GM19463 (cell line): ENCODE measurements at regions not wholly inside any gene's neighbourhood (a gene's known extent, or its start where the extent isn't known, plus 50 kb on each side); places are given as distances from the start of the nearest gene placed in this dataset.
"Not testable (repeated sequence)": the region's sequence is repeated elsewhere in the genome, so short reads cannot be mapped to it uniquely, and the experiment has no call there.

Experiments used
- ATAC-seq: cut with Tn5 transposase; IDR thresholded peaks from one replicate; pipeline ENCODE4 v1.9.1; 2021; ENCODE audit warnings: mild to moderate bottlenecking, moderate library complexity; ENCODE audit not compliant: unreplicated experiment

- ATAC-seq = no peak
Observed at GRCh38 chr13:111575276-111575675, 254.8 kb downstream of the TEX29 start.

GRCh38 chr13:111575719-111576118 is 255.3 kb downstream of the TEX29 start:
- ATAC-seq = no peak

GRCh38 chr13:111577208-111577828 is 256.9 kb downstream of the TEX29 start:
- no peak for ATAC-seq

GRCh38 chr13:111577956-111578605 is 257.6 kb downstream of the TEX29 start:
- ATAC-seq = no peak

GRCh38 chr13:111584101-111584672 is 263.7 kb downstream of the TEX29 start:
- ATAC-seq = no peak

- no peak for ATAC-seq
Observed at GRCh38 chr13:111584870-111585269, 264.4 kb downstream of the TEX29 start.

GRCh38 chr13:111586291-111586690 is 265.8 kb downstream of the TEX29 start:
- no peak for ATAC-seq

- ATAC-seq = no peak
Observed at GRCh38 chr13:111587249-111587648, 266.8 kb downstream of the TEX29 start.

- ATAC-seq = no peak
Observed at GRCh38 chr13:111589321-111589720, 268.9 kb downstream of the TEX29 start.

GRCh38 chr13:111589992-111590391 is 269.6 kb downstream of the TEX29 start:
- ATAC-seq = no peak

GRCh38 chr13:111590796-111591195 is 270.4 kb downstream of the TEX29 start:
- no peak for ATAC-seq

DNA sequence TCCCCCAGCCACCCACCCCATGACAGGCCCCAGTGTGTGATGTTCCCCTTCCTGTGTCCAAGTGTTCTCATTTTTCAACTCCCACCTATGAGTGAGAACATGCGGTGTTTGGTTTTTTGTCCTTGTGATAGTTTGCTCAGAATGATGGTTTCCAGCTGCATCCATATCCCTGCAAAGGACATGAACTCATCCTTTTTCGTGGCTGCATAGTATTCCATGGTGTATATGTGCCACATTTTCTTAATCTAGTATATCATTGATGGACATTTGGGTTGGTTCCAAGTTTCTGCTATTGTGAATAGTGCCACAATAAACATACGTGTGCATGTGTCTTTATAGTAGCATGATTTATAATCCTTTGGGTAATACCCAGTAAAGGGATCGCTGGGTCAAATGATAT is 273.0 kb downstream of the TEX29 start:
- not testable (repeated sequence) for ATAC-seq

DNA sequence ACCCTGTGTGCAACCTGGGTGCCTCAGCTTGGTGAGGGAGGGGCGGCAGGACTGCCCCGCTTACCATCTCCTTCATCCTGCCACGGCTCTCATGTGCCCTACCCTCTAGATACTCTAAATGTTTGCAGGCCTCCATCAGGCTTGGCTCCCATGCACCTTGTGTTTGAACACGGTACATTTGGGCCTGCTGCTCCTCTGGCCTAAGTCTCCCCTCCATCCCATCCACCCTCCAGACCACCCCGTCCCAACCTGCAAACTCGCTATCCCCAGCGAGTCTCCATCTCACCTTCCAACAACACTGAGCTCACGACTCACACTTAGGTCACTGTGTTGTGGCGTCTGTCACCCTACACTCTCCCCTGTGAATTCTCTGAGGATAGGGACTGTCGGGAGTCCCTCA is 274.2 kb downstream of the TEX29 start:
- ATAC-seq = no peak

DNA sequence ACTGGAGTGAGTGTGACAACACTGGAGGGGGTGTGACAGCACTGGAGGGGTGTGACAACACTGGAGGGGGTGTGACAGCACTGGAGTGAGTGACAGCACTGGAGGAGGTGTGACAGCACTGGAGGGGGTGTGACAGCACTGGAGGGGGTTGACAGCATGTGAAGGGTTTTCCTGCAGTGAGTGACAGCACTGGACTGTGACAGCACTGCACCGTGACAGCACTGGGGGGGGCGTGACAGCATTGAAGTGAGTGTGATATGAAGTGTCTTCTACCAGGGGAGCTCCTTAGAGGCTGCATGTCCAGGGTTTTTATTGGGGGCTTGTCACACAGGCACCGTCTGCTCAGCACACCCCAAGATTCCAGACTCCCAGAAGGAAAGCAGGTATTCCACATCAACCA is 274.8 kb downstream of the TEX29 start:
- ATAC-seq = no peak

DNA sequence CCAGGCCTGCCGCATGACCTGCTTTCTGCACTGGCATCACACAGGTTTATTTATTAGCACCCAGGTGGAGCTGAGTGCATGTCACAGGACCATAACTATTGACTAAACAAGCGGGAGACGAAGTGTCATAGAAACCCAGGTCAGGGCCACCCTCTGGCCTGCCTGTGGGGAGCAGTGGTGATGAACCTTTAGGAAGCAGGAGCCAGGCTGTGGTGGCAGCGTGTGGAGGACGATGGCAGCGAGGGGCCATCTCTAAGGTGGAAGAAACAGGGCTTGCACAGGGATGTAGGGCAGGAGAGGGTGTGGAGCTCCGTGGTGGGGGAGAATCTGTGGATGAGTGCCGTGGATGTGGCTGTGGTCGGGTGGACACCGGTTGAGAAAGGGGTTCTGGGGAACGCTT is 275.3 kb downstream of the TEX29 start:
- no peak for ATAC-seq

GRCh38 chr13:111597191-111597611 is 276.8 kb downstream of the TEX29 start:
- no peak for ATAC-seq

DNA sequence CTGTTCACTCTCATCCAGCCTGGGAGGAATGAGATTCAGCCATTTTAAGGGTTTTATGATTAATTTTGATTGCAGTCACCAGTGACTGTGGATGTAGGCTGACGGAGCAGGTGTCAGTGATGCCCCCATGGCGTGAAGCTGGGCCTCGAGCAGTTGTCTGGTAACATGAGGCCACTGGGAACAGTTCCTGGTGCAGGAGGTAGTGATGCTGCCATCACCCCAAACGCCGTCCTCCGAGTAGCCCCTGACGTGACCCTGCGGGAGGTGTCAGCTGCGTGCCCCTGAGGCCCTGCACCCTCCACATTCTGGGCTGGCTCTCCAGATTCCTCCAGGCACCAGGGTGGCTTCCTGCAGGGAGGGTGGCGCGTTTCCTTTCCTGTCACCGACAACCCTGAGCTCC is 277.2 kb downstream of the TEX29 start:
- no peak for ATAC-seq

GRCh38 chr13:111598747-111599146 is 278.3 kb downstream of the TEX29 start:
- no peak for ATAC-seq

DNA sequence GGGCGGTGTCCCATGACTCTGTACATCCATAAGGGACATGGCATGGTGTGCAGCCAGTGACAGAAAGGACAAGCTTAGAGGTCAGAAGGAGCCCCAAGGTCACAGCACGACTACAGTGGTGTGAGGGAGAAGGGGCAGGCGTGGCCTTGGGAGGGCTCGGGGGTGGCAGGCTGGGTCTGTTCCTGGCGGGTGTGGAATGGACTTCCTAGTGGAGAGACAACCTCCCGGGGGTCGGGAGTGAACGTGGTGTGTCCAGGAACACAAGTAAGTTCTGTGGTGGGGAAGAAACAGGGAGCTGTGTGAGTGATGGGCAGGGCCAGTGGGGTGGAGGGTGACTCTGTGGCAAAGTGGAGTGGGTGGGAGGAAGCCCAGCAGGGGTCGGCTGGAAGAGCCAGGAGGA is 279.3 kb downstream of the TEX29 start:
- no peak for ATAC-seq

DNA sequence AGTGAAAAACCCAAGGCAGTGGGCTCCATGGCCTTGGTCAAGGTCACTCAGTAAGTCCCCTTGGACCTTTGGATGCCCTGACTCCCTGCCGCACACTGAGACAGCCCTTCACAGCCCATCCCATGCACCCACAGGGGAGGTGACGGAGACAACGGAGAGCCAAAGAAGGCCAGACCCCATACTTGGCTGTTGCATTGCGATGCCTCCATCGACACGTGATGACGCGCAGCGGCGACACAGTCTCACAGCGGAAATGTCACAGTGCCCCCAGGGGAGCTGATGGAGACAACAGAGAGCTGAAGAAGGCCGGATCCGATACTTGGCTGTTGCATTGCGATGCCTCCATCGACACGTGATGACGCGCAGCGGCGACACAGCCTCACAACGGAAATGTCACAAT is 282.4 kb downstream of the TEX29 start:
- no peak for ATAC-seq

GRCh38 chr13:111604097-111604496 is 283.7 kb downstream of the TEX29 start:
- ATAC-seq = no peak

DNA sequence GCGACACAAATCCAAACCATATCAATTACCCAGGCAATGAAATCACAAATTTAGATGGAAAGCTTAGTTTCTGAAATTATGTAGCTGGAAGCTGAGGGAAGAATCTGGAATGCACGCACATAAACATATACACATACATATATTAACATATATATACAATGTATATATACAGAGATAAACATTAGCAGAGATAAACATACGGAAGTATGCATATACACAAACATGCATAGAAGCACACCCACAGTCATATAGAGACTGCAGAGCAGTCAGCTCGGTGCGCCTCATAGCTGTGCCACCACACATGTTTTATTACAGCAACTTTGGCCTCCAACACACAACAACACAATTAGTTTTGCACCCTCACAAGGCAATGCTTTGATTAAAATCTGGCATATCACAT is 288.1 kb downstream of the TEX29 start:
- no peak for ATAC-seq

GRCh38 chr13:111609631-111610030 is 289.2 kb downstream of the TEX29 start:
- no peak for ATAC-seq
